Glutamatergic neuron (in vitro differentiated cells): ENCODE measurements at regions not wholly inside any gene's neighbourhood (a gene's known extent, or its start where the extent isn't known, plus 50 kb on each side); places are given as distances from the start of the nearest gene placed in this dataset.

ENCODE experiments used
- DNase-seq: peaks from one replicate; pipeline ENCODE4 v3.0.0; 2022
- H3K27ac Mint-ChIP-seq: one replicate; pipeline ENCODE4 v1.8.0; 2020; ENCODE audit warnings: mild to moderate bottlenecking, mixed read lengths, inconsistent platforms; ENCODE audit not compliant: unreplicated experiment
- H3K27me3 Mint-ChIP-seq: one replicate; pipeline ENCODE4 v1.8.0; 2020; ENCODE audit warnings: mild to moderate bottlenecking, moderate library complexity, mixed read lengths, inconsistent platforms; ENCODE audit not compliant: unreplicated experiment
- H3K36me3 Mint-ChIP-seq: one replicate; pipeline ENCODE4 v1.8.0; 2020; ENCODE audit warnings: mild to moderate bottlenecking, mixed read lengths, inconsistent platforms; ENCODE audit not compliant: unreplicated experiment
- H3K4me1 Mint-ChIP-seq: one replicate; pipeline ENCODE4 v1.8.0; 2020; ENCODE audit warnings: mild to moderate bottlenecking, low read depth, mixed read lengths, inconsistent platforms; ENCODE audit not compliant: unreplicated experiment
- H3K4me3 Mint-ChIP-seq: one replicate; pipeline ENCODE4 v1.8.0; 2020; ENCODE audit warnings: mild to moderate bottlenecking, mixed read lengths, inconsistent platforms; ENCODE audit not compliant: unreplicated experiment
- H3K9me3 Mint-ChIP-seq: one replicate; pipeline ENCODE4 v1.8.0; 2020; ENCODE audit warnings: mild to moderate bottlenecking, moderate library complexity, mixed read lengths, inconsistent platforms; ENCODE audit not compliant: unreplicated experiment
- TF ChIP-seq, protein P1 (sequence below): fragments of 200-600 bp; sonication (generic); IDR thresholded peaks from one replicate; pipeline ENCODE4 v1.5.0; 2021; ENCODE audit not compliant: partially characterized antibody, unreplicated experiment

DNA sequence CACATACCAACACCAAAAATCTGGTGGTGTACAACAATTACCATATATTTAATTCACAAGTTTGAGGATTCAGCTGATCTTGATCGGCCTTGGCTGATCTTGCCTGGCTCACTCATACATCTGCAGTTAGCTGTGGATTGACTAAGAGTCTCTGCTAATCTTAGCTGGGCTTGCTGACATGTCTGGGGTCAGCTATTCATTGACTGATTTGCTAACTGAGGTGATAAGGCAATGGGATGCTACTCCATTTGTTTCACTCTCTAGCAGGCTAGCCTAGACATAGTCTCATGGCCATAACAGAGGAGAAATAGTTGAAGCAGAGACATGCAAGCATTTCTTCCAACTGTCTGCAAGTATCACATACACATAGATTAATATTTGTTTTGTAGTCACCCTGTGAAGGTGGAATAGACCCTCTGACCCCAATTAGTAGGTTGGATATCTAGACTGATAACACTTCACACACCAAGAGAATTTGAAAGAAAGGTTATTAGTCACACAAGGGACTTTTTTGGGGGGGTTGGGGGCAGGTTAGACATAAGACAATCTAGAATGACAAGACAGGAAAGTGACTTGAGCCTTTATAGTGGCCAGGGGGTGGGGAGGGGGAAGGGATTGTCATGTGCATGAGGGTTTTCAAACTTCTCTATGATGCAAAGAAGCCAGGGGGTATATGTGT, 142.3 kb downstream of the BARHL2 start:
- no peaks in the 10 kb centered on the region for H3K9me3 Mint-ChIP-seq

DNA sequence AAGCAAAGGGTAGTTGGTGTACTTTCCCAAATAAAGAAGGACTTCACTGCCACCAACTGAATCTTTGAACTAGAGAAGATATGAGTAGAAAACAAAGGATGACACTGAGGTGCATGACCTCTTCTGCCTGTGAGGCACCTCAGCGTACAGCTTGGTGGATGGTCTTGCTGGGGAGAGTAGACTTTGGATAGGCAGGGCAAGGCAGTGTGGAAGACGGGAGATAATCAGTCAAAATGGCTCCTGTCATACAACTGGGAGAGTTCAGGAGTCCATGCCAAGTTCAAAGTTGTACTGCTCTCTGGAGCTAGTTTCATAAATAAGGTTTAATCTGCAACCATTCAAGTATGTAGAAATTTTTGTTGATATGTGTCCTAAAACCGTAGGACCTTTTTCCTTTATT, 143.4 kb downstream of the BARHL2 start:
- DNase-seq, result no peak
- no peaks in the 10 kb centered on the region for H3K9me3 Mint-ChIP-seq
- TF ChIP-seq, protein P1, sequence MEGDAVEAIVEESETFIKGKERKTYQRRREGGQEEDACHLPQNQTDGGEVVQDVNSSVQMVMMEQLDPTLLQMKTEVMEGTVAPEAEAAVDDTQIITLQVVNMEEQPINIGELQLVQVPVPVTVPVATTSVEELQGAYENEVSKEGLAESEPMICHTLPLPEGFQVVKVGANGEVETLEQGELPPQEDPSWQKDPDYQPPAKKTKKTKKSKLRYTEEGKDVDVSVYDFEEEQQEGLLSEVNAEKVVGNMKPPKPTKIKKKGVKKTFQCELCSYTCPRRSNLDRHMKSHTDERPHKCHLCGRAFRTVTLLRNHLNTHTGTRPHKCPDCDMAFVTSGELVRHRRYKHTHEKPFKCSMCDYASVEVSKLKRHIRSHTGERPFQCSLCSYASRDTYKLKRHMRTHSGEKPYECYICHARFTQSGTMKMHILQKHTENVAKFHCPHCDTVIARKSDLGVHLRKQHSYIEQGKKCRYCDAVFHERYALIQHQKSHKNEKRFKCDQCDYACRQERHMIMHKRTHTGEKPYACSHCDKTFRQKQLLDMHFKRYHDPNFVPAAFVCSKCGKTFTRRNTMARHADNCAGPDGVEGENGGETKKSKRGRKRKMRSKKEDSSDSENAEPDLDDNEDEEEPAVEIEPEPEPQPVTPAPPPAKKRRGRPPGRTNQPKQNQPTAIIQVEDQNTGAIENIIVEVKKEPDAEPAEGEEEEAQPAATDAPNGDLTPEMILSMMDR, result no peak
- H3K36me3 Mint-ChIP-seq, result no peaks in the 10 kb centered on the region
- no peak overlapping the region for H3K4me3 Mint-ChIP-seq
- H3K4me1 Mint-ChIP-seq, result no peaks in the 10 kb centered on the region
- no peak overlapping the region for H3K27ac Mint-ChIP-seq
- no peaks in the 10 kb centered on the region for H3K27me3 Mint-ChIP-seq

More for the DNA sequence above, 142.3 kb downstream of the BARHL2 start:
- H3K27me3 Mint-ChIP-seq, result no peaks in the 10 kb centered on the region
- no peak for DNase-seq
- H3K4me1 Mint-ChIP-seq, result no peaks in the 10 kb centered on the region
- TF ChIP-seq, protein P1, result no peak
- no peak overlapping the region for H3K4me3 Mint-ChIP-seq
- H3K36me3 Mint-ChIP-seq, result no peaks in the 10 kb centered on the region
- H3K27ac Mint-ChIP-seq, result no peak overlapping the region

DNA sequence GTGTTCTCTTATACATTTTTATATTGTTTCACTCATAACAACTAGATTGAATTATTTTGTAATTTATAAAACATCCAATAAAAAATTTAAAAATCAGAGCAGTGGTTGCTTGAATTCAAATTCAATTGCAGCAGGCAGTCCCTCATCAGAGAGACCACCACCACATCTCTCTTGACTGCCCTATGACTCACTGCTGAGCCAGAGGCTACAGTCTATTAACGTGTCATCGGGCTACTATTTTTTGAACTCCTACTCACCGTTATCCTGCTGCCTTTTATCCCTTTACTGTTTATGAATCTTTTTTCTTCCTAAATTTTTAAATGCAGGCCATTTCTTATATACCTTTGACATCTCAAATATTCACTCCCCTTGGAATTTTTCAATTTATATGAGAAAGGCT, 144.7 kb downstream of the BARHL2 start:
- Mint-ChIP-seq H3K27me3 (no peaks in the 10 kb centered on the region), H3K4me1 (no peaks in the 10 kb centered on the region), H3K27ac (no peak overlapping the region), H3K36me3 (no peaks in the 10 kb centered on the region), H3K4me3 (no peak overlapping the region), H3K9me3 (no peaks in the 10 kb centered on the region)
- DNase-seq, result no peak
- TF ChIP-seq, protein P1, result no peak

DNA sequence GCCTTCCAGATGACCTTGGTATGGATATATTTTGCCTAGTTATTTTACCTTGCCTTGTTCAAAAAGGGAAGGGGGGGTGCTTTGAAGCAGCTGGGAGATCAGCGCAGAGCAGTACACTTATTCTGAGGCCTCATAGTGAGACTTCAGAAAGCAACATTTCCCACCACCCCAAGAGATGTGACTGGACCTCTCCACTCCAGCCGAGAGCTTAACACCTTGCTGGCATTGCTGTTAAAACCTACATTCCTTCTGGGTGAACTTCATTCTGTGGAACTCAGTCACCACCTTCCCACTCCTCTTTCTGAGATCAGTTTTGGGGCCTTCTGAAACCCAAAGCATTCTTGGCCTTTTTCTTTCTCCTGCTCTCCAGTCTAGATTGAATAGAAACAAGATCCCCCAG, 148.7 kb downstream of the BARHL2 start:
- no peak overlapping the region for H3K27ac Mint-ChIP-seq
- DNase-seq, result no peak
- no peaks in the 10 kb centered on the region for H3K9me3 Mint-ChIP-seq
- TF ChIP-seq, protein P1, result no peak
- no peaks in the 10 kb centered on the region for H3K27me3 Mint-ChIP-seq
- no peaks in the 10 kb centered on the region for H3K4me1 Mint-ChIP-seq
- H3K4me3 Mint-ChIP-seq, result no peak overlapping the region
- H3K36me3 Mint-ChIP-seq, result no peaks in the 10 kb centered on the region

DNA sequence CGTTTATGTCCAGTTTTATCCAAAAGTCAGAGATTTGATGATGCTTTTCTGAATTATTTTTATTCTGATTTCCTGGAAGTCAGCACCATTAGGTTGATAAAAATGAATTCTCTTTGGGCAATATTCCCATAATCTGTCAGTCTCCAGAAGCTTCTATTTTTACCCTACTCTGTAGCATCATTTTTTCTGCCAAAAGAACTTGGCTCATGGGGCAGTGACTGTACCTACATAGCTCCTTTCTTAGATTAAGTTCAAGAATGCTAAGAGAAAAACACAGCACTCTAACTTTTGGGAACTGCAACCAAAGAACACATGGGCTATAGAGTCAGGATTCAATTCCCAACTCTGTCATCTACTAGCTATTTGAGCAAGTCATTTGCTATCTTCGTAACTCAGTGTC, 152.9 kb downstream of the BARHL2 start:
- Mint-ChIP-seq H3K27me3 (no peaks in the 10 kb centered on the region), H3K27ac (no peak overlapping the region), H3K4me1 (no peaks in the 10 kb centered on the region), H3K4me3 (no peak overlapping the region), H3K9me3 (no peaks in the 10 kb centered on the region), H3K36me3 (no peaks in the 10 kb centered on the region)
- TF ChIP-seq, protein P1, result no peak
- no peak for DNase-seq
